Duodenal mucosa (tissue), 2 donors: ENCODE measurements at regions not wholly inside any gene's neighbourhood (a gene's known extent, or its start where the extent isn't known, plus 50 kb on each side); places are given as distances from the start of the nearest gene placed in this dataset.
"Not testable (repeated sequence)": the region's sequence is repeated elsewhere in the genome, so short reads cannot be mapped to it uniquely, and the experiment has no call there.

Experiments
- H3K27ac ChIP-seq: one replicate; pipeline ENCODE4 v1.7.0; 2013; ENCODE audit warnings: low read depth, low read length
- H3K27me3 ChIP-seq, 2 donors: one replicate each; pipeline ENCODE4 v1.7.0; 2013; ENCODE audit warnings: low read length in 2 of 2, control low read depth in 1 of 2; ENCODE audit not compliant: insufficient read depth in 2 of 2, control insufficient read depth in 1 of 2
- H3K36me3 ChIP-seq, 2 donors: one replicate each; pipeline ENCODE4 v1.7.0; 2013; ENCODE audit warnings: low read length in 2 of 2, control low read depth in 1 of 2; ENCODE audit not compliant: insufficient read depth in 2 of 2, control insufficient read depth in 1 of 2
- H3K4me1 ChIP-seq, 2 donors: one replicate each; pipeline ENCODE4 v1.7.0; 2013; ENCODE audit warnings: low read length in 2 of 2, control low read depth in 1 of 2; ENCODE audit not compliant: insufficient read depth in 2 of 2, control insufficient read depth in 1 of 2
- H3K4me3 ChIP-seq, 2 donors: one replicate each; pipeline ENCODE4 v1.7.0; 2013; ENCODE audit warnings: low read length in 2 of 2, low read depth in 1 of 2
- H3K9ac ChIP-seq, 2 donors: one replicate each; pipeline ENCODE4 v1.7.0; 2013; ENCODE audit warnings: low read length in 2 of 2, low read depth in 1 of 2
- H3K9me3 ChIP-seq, 2 donors: one replicate each; pipeline ENCODE4 v1.7.0; 2013; ENCODE audit warnings: low read length in 2 of 2, control low read depth in 1 of 2; ENCODE audit not compliant: control insufficient read depth in 1 of 2

DNA sequence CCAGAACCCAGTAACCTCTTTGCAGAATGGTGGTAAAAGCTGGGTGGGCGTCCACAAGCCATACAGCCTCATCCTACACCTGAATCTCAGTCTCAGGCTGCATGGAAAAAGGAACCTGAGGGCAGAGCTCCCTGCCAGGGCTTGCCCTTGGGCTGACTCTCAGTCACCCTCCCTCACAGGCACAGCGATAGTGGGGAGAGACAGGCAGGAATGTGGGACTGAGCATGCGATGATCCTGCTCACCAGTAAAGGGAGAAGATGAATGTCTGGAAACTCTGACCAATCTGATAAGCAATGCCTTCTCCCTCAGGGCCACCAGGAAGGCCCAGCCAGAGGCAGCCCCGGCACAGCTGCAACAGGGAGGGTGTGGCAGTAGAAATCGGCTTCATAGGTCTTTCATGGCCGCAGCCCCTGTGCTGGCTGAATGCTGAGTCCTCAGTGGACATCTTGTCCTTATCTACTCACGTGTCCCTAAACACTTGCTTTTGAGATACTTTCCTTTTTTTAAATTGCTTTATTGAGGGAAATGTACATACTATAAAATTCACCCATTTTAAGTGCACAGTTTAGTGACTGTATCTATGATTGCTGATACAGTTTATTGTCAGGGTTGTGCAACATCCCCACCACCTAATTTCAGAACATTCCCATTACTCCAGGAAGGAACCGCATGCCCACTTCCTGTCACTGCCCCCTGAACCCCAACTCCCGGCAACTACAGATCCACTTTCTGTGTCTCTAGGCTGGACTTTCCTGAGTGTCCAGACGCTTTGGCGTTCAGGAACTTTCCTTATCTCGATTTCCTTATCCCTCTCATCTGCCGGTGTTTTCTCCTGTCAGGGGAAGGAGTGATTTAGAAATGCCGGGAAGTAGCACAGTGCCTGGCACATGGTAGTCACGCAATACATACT lies 258.1 kb downstream of the PCNX1 start:
- Histone ChIP-seq H3K4me3 (no peak overlapping the region), H3K9me3 (no peaks in the 10 kb centered on the region), H3K36me3 (no peaks in the 10 kb centered on the region), H3K4me1 (peaks cover 9 to 23% of the 10 kb centered on the region in 2 donors), H3K27me3 (no peaks in the 10 kb centered on the region), H3K9ac (no peak overlapping the region), H3K27ac (no peak overlapping the region)

- no peak overlapping the region for H3K9ac ChIP-seq
- peaks cover 9 to 23% of the 10 kb centered on the region in 2 donors for H3K4me1 ChIP-seq
- H3K27ac ChIP-seq, result no peak overlapping the region
- no peaks in the 10 kb centered on the region for H3K27me3 ChIP-seq
- H3K4me3 ChIP-seq, result no peak overlapping the region
- H3K36me3 ChIP-seq, result no peaks in the 10 kb centered on the region
- no peaks in the 10 kb centered on the region for H3K9me3 ChIP-seq
Observed at GRCh38 chr14:71166180-71166837, 259.1 kb downstream of the PCNX1 start.

DNA sequence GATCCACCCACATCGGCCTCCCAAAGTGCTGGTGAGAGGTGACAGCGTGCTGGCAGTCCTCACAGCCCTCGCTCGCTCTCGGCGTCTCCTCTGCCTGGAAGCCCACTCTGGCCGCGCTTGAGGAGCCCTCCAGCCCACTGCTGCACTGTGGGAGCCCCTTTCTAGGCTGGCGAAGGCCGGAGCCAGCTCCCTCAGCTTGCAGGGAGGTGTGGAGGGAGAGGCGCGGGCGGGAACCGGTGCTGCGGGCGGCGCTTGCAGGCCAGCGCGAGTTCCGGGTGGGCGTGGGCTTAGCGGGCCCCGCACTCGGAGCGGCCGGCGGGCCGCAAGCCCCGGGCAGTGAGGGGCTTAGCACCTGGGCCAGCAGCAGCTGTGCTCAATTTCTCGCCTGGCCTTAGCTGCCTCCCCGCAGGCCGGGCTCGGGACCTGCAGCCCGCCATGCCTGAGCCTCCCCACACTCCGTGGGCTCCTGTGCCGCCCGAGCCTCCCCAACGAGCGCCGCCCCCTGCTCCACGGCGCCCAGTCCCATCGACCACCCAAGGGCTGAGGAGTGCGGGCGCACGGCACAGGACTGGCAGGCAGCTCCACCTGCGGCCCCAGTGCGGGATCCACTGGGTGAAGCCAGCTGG lies 260.2 kb downstream of the PCNX1 start:
- not testable (repeated sequence) for H3K27ac ChIP-seq, H3K27me3 ChIP-seq, H3K4me3 ChIP-seq, H3K9me3 ChIP-seq, H3K9ac ChIP-seq, H3K36me3 ChIP-seq
- H3K4me1 ChIP-seq, result peaks cover 9 to 23% of the 10 kb centered on the region in 2 donors

DNA sequence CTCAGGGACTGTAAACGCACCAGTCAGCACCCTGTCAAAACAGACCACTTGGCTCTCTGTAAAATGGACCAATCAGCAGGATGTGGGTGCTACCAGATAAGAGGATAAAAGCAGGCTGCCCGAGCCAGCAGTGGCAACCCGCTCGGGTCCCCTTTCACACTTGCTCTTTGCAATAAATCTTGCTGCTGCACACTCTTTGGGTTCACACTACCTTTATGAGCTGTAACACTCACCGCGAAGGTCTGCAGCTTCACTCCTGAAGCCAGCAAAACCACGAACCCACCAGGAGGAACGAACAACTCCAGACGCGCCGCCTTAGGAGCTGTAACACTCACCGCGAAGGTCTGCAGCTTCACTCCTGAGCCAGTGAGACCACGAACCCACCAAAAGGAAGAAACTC lies 260.9 kb downstream of the PCNX1 start:
- not testable (repeated sequence) for H3K36me3 ChIP-seq, H3K27me3 ChIP-seq, H3K9ac ChIP-seq, H3K9me3 ChIP-seq, H3K27ac ChIP-seq
- Histone ChIP-seq H3K4me3 (peak overlapping the region in 1 of 2 donors; percentile 23), H3K4me1 (peaks cover 9 to 22% of the 10 kb centered on the region in 2 donors)

- Histone ChIP-seq H3K36me3 (no peaks in the 10 kb centered on the region), H3K4me3 (peak overlapping the region in 1 of 2 donors; percentile 23), H3K9me3 (no peaks in the 10 kb centered on the region), H3K4me1 (peaks cover 9 to 19% of the 10 kb centered on the region in 2 donors), H3K9ac (no peak overlapping the region), H3K27ac (no peak overlapping the region), H3K27me3 (no peaks in the 10 kb centered on the region)
Observed at GRCh38 chr14:71168564-71169427, 261.5 kb downstream of the PCNX1 start.

DNA sequence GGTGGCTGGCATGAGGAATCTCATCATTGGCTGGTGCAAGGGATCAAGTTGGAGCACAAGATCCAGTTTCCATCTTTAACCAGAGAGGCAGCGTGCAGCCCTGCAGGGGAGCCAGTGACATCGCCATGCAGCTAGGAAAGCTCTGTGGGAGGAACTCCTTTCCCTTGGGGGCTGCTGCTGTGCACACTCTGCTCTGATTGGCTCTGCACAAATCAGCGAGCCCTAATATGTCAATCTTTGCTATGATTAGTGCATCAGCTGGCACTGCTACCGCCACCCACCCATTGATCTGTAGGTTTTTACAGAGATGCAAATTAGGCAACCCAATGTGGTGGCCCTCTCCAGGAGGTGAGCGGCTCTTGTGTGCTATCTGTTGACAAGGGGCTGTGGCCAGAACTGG lies 262.6 kb downstream of the PCNX1 start:
- Histone ChIP-seq H3K9ac (no peak overlapping the region), H3K27ac (no peak overlapping the region), H3K9me3 (no peaks in the 10 kb centered on the region), H3K4me1 (peaks cover 7 to 17% of the 10 kb centered on the region in 2 donors), H3K36me3 (no peaks in the 10 kb centered on the region), H3K27me3 (no peaks in the 10 kb centered on the region), H3K4me3 (no peak overlapping the region)

- Histone ChIP-seq H3K9ac (no peak overlapping the region), H3K36me3 (no peaks in the 10 kb centered on the region), H3K9me3 (no peaks in the 10 kb centered on the region), H3K27ac (no peak overlapping the region), H3K4me1 (no peaks in the 10 kb centered on the region), H3K27me3 (no peaks in the 10 kb centered on the region), H3K4me3 (no peak overlapping the region)
Observed at GRCh38 chr14:71175491-71175890, 268.2 kb downstream of the PCNX1 start.

- H3K27ac ChIP-seq, result no peak overlapping the region
- H3K4me1 ChIP-seq, result no peaks in the 10 kb centered on the region
- H3K27me3 ChIP-seq, result no peaks in the 10 kb centered on the region
- no peaks in the 10 kb centered on the region for H3K36me3 ChIP-seq
- no peaks in the 10 kb centered on the region for H3K9me3 ChIP-seq
- no peak overlapping the region for H3K9ac ChIP-seq
- H3K4me3 ChIP-seq, result no peak overlapping the region
Observed at GRCh38 chr14:71179066-71179465, 271.8 kb downstream of the PCNX1 start.

DNA sequence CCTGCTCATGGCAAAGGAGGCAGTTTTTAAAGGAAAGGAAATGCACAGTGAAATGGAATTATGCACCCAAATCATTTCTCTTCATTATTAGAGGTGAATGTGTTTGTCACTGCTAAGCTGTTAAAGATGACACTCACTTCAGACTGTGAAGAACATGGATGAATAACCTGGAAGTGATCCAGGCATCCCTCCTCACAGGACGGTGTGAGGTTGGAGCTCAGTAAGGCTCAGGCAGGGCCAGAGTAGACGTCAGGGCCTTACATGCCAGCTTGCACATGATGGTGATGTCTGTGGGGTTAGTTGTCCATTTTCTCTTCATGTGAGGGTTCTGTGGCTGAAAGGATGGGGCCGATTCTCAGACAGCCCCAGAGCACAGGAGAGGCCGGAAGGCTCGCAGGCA lies 273.1 kb downstream of the PCNX1 start:
- Histone ChIP-seq H3K9me3 (no peaks in the 10 kb centered on the region), H3K9ac (no peak overlapping the region), H3K27me3 (no peaks in the 10 kb centered on the region), H3K27ac (no peak overlapping the region), H3K4me1 (no peaks in the 10 kb centered on the region), H3K36me3 (no peaks in the 10 kb centered on the region), H3K4me3 (no peak overlapping the region)
